Panc1 (cell line): ENCODE measurements at regions not wholly inside any gene's neighbourhood (a gene's known extent, or its start where the extent isn't known, plus 50 kb on each side); places are given as distances from the start of the nearest gene placed in this dataset.

ENCODE experiments used
- ATAC-seq: fragments of 200-7000 bp; cut with Tn5 transposase; 2 replicates; pipeline ENCODE4 v1.9.1; 2020; ENCODE audit warnings: mild to moderate bottlenecking, moderate library complexity
- BruUV-seq: library from RNA; stranded (reverse); fragments of 400-500 nt; replicated peaks from 2 replicates; lab custom pipeline; 2021; lab: Mats Ljungman, UMichigan
- CTCF ChIA-PET: fragments of 300-600 bp; sonication (Branson Sonifier 250); formaldehyde crosslinking; loops from one replicate; lab custom pipeline; 2022; ENCODE audit warnings: antibody characterized with exemption; lab: Charles Lee
- POLR2A ChIA-PET: fragments of 300-600 bp; sonication (Branson Sonifier 250); formaldehyde crosslinking; loops from one replicate; lab custom pipeline; 2022; ENCODE audit warnings: antibody characterized with exemption; lab: Charles Lee
- DNase-seq: peaks from one replicate; pipeline ENCODE4 v3.0.0-alpha.2; 2010; ENCODE audit warnings: low read depth, low spot score
- H3K27ac ChIP-seq: 2 replicates; pipeline ENCODE4 v1.5.1; 2011; ENCODE audit warnings: mild to moderate bottlenecking, low read length, inconsistent platforms
- H3K27me3 ChIP-seq: fragments of 200-500 bp; sonication (Bioruptor generic); 2 replicates; pipeline ENCODE4 v1.6.0; 2014; ENCODE audit warnings: low read length, inconsistent platforms; ENCODE audit not compliant: control insufficient read depth, insufficient read depth
- H3K36me3 ChIP-seq: fragments of 200-500 bp; sonication (Bioruptor generic); 2 replicates; pipeline ENCODE4 v1.5.1; 2014; ENCODE audit warnings: inconsistent platforms, mild to moderate bottlenecking, low read length, moderate library complexity; ENCODE audit not compliant: control insufficient read depth, insufficient read depth
- H3K4me1 ChIP-seq: 2 replicates; pipeline ENCODE4 v1.5.1; 2011; ENCODE audit warnings: inconsistent platforms, mild to moderate bottlenecking, low read length, moderate library complexity; ENCODE audit not compliant: control insufficient read depth, insufficient read depth
- H3K4me3 ChIP-seq, 2 experiments: 2 replicates each; pipeline ENCODE4 v1.5.1; 2011 to 2012; ENCODE audit warnings: low read depth in 2 of 2, low read length in 2 of 2, mild to moderate bottlenecking in 2 of 2, inconsistent platforms in 1 of 2, moderate library complexity in 1 of 2
- H3K9me3 ChIP-seq: fragments of 200-500 bp; sonication (Bioruptor generic); 2 replicates; pipeline ENCODE4 v1.5.1; 2014; ENCODE audit warnings: low read depth, mild to moderate bottlenecking, inconsistent platforms, low read length, moderate library complexity; ENCODE audit not compliant: control insufficient read depth, insufficient read depth
- POLR2AphosphoS5 ChIP-seq: IDR thresholded peaks from 2 replicates; pipeline ENCODE4 v1.6.1; 2012; ENCODE audit warnings: mild to moderate bottlenecking, low read depth, low read length, moderate library complexity
- SIN3A ChIP-seq: IDR thresholded peaks from 2 replicates; pipeline ENCODE4 v1.6.1; 2012; ENCODE audit warnings: low read depth, mild to moderate bottlenecking, low read length, moderate library complexity, borderline replicate concordance; ENCODE audit not compliant: insufficient read depth
- TCF7L2 ChIP-seq: IDR thresholded peaks from 2 replicates; pipeline ENCODE4 v1.6.1; 2011; ENCODE audit warnings: mild to moderate bottlenecking, low read depth, low read length, inconsistent platforms
- in situ Hi-C: cut with HindIII; loops from 2 replicates; pipeline ENCODE4 v1.10.0; 2016; ENCODE audit warnings: low sequenced_read_pairs, low pct_unique_long_range_greater_than_20kb
- intact Hi-C: fragments of 100-400 bp; cut with micrococcal nuclease; formaldehyde crosslinking; loops from one replicate; pipeline ENCODE4 v1.10.0; 2022; ENCODE audit not compliant: unreplicated experiment
- TF ChIP-seq, protein P1 (sequence below): fragments of 450-650 bp; IDR thresholded peaks from 2 replicates; pipeline ENCODE4 v1.5.1; 2017; ENCODE audit warnings: mild to moderate bottlenecking
- TF ChIP-seq, protein P2 (sequence below), 2 experiments: IDR thresholded peaks; 2 replicates each; pipeline ENCODE4 v1.6.1; 2011 to 2012; ENCODE audit warnings: low read depth in 2 of 2, control low read depth in 1 of 2, low read length in 1 of 2, mild to moderate bottlenecking in 1 of 2, moderate library complexity in 1 of 2; ENCODE audit not compliant: insufficient read depth in 1 of 2

DNA sequence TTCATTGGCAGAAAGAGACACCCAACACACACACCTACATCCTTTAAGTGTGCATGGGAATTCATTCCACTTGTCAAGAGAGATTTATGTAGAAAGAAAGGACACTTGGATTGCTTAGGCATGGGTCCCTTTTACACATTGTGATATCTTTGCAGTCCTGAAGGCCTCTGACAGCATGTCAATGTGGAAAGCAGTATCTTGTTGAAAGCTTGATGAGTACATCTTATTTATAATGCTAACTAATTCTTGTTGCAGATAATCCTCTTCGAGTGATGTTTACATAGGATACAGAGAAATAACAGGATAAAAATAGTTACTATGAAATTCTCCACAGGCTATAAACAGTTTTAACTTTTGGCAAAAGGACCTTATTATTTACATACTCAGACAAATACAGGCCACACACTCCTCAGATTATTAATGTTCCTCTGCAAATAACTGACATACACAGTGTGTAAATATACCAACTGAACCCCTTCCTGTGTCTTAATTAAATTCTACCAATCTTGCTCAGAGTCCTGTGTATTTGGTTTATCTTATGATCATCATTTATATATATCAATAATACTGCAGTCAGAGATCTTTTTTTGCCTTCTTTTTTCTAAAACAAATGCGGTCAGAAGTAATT is 111.8 kb upstream of the DIO2 start:
- CTCF ChIA-PET = no interaction called here
- Histone ChIP-seq H3K27me3 (no peaks in the 10 kb centered on the region), H3K36me3 (no peaks in the 10 kb centered on the region), H3K27ac (no peak overlapping the region), H3K9me3 (no peaks in the 10 kb centered on the region), H3K4me3 (no peak overlapping the region), H3K4me1 (no peaks in the 10 kb centered on the region)
- TF ChIP-seq, protein P1, sequence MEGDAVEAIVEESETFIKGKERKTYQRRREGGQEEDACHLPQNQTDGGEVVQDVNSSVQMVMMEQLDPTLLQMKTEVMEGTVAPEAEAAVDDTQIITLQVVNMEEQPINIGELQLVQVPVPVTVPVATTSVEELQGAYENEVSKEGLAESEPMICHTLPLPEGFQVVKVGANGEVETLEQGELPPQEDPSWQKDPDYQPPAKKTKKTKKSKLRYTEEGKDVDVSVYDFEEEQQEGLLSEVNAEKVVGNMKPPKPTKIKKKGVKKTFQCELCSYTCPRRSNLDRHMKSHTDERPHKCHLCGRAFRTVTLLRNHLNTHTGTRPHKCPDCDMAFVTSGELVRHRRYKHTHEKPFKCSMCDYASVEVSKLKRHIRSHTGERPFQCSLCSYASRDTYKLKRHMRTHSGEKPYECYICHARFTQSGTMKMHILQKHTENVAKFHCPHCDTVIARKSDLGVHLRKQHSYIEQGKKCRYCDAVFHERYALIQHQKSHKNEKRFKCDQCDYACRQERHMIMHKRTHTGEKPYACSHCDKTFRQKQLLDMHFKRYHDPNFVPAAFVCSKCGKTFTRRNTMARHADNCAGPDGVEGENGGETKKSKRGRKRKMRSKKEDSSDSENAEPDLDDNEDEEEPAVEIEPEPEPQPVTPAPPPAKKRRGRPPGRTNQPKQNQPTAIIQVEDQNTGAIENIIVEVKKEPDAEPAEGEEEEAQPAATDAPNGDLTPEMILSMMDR = no peak
- TF ChIP-seq TCF7L2 = no peak
- TF ChIP-seq SIN3A = no peak
- TF ChIP-seq POLR2AphosphoS5 = no peak
- TF ChIP-seq, protein P2, sequence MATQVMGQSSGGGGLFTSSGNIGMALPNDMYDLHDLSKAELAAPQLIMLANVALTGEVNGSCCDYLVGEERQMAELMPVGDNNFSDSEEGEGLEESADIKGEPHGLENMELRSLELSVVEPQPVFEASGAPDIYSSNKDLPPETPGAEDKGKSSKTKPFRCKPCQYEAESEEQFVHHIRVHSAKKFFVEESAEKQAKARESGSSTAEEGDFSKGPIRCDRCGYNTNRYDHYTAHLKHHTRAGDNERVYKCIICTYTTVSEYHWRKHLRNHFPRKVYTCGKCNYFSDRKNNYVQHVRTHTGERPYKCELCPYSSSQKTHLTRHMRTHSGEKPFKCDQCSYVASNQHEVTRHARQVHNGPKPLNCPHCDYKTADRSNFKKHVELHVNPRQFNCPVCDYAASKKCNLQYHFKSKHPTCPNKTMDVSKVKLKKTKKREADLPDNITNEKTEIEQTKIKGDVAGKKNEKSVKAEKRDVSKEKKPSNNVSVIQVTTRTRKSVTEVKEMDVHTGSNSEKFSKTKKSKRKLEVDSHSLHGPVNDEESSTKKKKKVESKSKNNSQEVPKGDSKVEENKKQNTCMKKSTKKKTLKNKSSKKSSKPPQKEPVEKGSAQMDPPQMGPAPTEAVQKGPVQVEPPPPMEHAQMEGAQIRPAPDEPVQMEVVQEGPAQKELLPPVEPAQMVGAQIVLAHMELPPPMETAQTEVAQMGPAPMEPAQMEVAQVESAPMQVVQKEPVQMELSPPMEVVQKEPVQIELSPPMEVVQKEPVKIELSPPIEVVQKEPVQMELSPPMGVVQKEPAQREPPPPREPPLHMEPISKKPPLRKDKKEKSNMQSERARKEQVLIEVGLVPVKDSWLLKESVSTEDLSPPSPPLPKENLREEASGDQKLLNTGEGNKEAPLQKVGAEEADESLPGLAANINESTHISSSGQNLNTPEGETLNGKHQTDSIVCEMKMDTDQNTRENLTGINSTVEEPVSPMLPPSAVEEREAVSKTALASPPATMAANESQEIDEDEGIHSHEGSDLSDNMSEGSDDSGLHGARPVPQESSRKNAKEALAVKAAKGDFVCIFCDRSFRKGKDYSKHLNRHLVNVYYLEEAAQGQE (IDR thresholded peaks at IDR 0.05; ENCODE audit: insufficient read depth in 1 of 2, low read depth in 2 of 2, low read length in 1 of 2) = no peak
- intact Hi-C loops = no loop called here
- POLR2A ChIA-PET = no interaction called here
- BruUV-seq = no TSS peak
- in situ Hi-C loops = no loop called here
- ATAC-seq (no peak), DNase-seq (no peak)

DNA sequence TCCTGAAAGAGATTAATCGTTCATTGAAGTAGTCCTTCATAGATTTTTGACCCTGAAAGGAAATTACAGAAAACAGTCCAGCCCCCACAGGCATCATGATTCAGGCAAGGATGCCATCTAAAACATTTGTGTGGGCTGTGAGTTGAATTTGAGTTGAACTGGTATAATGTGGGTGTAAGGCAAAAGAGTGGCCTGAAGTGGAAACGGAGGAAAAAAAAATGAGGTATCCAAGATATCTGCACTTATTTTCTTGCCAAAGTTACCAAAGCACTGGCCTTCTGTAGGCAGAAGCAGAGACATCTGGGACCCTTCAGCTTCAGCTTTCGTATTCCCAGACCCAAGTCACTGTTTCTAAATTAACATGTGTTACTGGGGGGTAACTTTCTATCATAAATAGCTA is 105.1 kb upstream of the DIO2 start:
- Histone ChIP-seq H3K27ac (no peak overlapping the region), H3K9me3 (no peaks in the 10 kb centered on the region), H3K4me3 (no peak overlapping the region), H3K4me1 (no peaks in the 10 kb centered on the region), H3K27me3 (no peaks in the 10 kb centered on the region), H3K36me3 (no peaks in the 10 kb centered on the region)
- in situ Hi-C loops = no loop called here
- no peak for DNase-seq
- BruUV-seq = no TSS peak
- POLR2A ChIA-PET = no interaction called here
- intact Hi-C loops = no loop called here
- TF ChIP-seq SIN3A (no peak), POLR2AphosphoS5 (no peak), TCF7L2 (no peak)
- TF ChIP-seq, protein P2 (IDR thresholded peaks at IDR 0.05; ENCODE audit: insufficient read depth in 1 of 2, low read depth in 2 of 2, low read length in 1 of 2) = no peak
- TF ChIP-seq, protein P1 = no peak
- no peak for ATAC-seq
- CTCF ChIA-PET = no interaction called here
